ENCODE measurements at regions not wholly inside any gene's neighbourhood (a gene's known extent, or its start where the extent isn't known, plus 50 kb on each side); places are given as distances from the start of the nearest gene placed in this dataset.

DNA sequence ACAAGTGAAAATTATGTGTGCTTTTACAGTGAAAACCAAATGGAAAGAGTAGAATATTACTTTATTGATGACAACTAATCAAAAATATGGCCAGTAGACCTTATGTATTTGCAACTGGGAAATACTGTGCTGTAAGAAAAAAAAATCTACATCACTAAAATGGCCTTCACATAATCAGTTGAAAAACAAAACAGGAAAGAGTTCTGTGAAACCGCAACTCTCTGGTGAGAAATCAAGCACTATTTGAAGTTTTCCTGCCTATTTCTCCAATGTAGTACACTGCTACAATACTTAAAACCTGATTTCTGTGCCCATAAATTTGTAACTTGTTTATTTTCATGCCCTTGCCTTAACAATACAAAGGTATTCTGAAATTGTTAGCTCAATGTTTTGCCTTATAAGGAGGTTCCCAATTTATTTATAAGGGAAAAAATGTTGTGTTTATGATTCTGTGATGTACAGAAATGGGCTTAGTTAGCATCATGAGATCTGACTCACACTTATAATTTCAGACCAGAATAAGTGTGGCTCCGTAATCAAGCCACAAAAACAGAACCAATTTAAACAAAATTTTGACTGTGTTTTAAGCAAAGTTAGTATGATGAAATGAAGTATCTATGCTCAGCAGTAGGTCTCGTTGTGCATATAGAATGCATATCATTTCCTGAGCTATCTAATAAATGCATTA, 147.1 kb downstream of the FAT4 start:
- no peak for TF ChIP-seq EZH2 (IDR thresholded peaks at IDR 0.05; ENCODE audit: borderline replicate concordance, low read depth, low read length, severe bottlenecking)
- TF ChIP-seq, protein P1, sequence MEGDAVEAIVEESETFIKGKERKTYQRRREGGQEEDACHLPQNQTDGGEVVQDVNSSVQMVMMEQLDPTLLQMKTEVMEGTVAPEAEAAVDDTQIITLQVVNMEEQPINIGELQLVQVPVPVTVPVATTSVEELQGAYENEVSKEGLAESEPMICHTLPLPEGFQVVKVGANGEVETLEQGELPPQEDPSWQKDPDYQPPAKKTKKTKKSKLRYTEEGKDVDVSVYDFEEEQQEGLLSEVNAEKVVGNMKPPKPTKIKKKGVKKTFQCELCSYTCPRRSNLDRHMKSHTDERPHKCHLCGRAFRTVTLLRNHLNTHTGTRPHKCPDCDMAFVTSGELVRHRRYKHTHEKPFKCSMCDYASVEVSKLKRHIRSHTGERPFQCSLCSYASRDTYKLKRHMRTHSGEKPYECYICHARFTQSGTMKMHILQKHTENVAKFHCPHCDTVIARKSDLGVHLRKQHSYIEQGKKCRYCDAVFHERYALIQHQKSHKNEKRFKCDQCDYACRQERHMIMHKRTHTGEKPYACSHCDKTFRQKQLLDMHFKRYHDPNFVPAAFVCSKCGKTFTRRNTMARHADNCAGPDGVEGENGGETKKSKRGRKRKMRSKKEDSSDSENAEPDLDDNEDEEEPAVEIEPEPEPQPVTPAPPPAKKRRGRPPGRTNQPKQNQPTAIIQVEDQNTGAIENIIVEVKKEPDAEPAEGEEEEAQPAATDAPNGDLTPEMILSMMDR (IDR thresholded peaks at IDR 0.05; ENCODE audit: borderline replicate concordance, extremely low read depth, low read length, poor library complexity, severe bottlenecking) = no peak
